ENCODE measurements at regions not wholly inside any gene's neighbourhood (a gene's known extent, or its start where the extent isn't known, plus 50 kb on each side); places are given as distances from the start of the nearest gene placed in this dataset.

DNA sequence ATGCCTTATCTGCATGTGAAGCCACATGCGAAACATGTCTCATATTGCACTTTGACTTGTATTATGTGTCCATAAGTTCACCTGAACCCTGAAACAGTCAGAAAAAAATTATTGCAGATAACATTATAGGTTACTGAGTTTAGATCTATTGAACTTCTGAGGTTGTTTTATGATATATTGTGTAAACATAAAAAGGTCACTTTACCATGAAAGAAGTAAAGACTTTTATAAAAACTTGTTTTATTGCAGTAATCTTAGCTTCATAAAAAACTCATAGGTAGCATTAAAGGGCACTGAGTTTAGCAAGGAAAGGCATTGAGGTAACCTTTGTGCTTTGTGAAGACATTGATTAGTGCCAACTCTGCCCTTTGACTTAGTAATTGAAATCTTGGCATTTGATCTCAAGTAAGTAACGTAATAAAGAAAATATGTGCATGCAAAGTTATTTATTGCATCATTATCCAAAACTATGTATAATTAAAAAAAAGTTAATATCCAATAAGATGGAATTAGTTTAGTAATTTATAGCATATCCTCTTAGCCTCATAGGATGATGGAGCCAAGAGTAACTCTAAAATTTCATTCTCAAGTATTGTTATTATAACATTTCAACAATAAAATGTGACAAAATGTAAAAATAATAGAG is 313.3 kb upstream of the ATP2B1 start:
- peaks cover 0 to 8% (median 0%) of the 10 kb centered on the region in 5 donors for H3K4me1 ChIP-seq (ENCODE audit: control insufficient read depth in 5 of 5, insufficient read depth in 5 of 5, low read length in 5 of 5)
- no peaks in the 10 kb centered on the region for H3K9me3 ChIP-seq (ENCODE audit: control insufficient read depth in 4 of 4, insufficient read depth in 3 of 4, low read length in 3 of 4)
- no peaks in the 10 kb centered on the region for H3K27me3 ChIP-seq (ENCODE audit: control insufficient read depth in 3 of 3, insufficient read depth in 3 of 3, low read length in 2 of 3)
- H3K4me3 ChIP-seq: no peak overlapping the region
- DNase-seq (no peak), ATAC-seq (ENCODE audit: insufficient read depth, low FRiP score) (no peak)
- H3K9ac ChIP-seq (ENCODE audit: insufficient read depth in 1 of 2, low read length in 2 of 2): no peak overlapping the region
- WGBS, 2 donors: 86 to 96% methylated on average over 2 of the region's 2 CpGs
- H3K27ac ChIP-seq (ENCODE audit: low read depth in 1 of 2, low read length in 1 of 2): no peak overlapping the region
- TF ChIP-seq, protein P1, sequence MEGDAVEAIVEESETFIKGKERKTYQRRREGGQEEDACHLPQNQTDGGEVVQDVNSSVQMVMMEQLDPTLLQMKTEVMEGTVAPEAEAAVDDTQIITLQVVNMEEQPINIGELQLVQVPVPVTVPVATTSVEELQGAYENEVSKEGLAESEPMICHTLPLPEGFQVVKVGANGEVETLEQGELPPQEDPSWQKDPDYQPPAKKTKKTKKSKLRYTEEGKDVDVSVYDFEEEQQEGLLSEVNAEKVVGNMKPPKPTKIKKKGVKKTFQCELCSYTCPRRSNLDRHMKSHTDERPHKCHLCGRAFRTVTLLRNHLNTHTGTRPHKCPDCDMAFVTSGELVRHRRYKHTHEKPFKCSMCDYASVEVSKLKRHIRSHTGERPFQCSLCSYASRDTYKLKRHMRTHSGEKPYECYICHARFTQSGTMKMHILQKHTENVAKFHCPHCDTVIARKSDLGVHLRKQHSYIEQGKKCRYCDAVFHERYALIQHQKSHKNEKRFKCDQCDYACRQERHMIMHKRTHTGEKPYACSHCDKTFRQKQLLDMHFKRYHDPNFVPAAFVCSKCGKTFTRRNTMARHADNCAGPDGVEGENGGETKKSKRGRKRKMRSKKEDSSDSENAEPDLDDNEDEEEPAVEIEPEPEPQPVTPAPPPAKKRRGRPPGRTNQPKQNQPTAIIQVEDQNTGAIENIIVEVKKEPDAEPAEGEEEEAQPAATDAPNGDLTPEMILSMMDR (IDR thresholded peaks at IDR 0.05; ENCODE audit: control extremely low read depth, extremely low read depth): no peak
- no peaks in the 10 kb centered on the region for H3K36me3 ChIP-seq (ENCODE audit: control insufficient read depth in 4 of 4, insufficient read depth in 4 of 4, low read length in 4 of 4)

GRCh38 chr12:90020881-90021280 is 312.2 kb upstream of the ATP2B1 start:
- Histone ChIP-seq H3K4me1 (ENCODE audit: control insufficient read depth in 5 of 5, insufficient read depth in 5 of 5, low read length in 5 of 5) (peaks cover 0 to 10% (median 0%) of the 10 kb centered on the region in 5 donors), H3K27ac (ENCODE audit: low read depth in 1 of 2, low read length in 1 of 2) (no peak overlapping the region), H3K9ac (ENCODE audit: insufficient read depth in 1 of 2, low read length in 2 of 2) (no peak overlapping the region), H3K36me3 (ENCODE audit: control insufficient read depth in 4 of 4, insufficient read depth in 4 of 4, low read length in 4 of 4) (no peaks in the 10 kb centered on the region), H3K4me3 (no peak overlapping the region), H3K9me3 (ENCODE audit: control insufficient read depth in 4 of 4, insufficient read depth in 3 of 4, low read length in 3 of 4) (no peaks in the 10 kb centered on the region), H3K27me3 (ENCODE audit: control insufficient read depth in 3 of 3, insufficient read depth in 3 of 3, low read length in 2 of 3) (no peaks in the 10 kb centered on the region)
- TF ChIP-seq, protein P1 (IDR thresholded peaks at IDR 0.05; ENCODE audit: control extremely low read depth, extremely low read depth): no peak
- ATAC-seq (ENCODE audit: insufficient read depth, low FRiP score) (no peak), DNase-seq (peak; percentile 26 to 68 (median 67))
- WGBS, 2 donors: 79 to 87% methylated on average over 6 of the region's 6 CpGs

- WGBS, 2 donors: 71 to 82% methylated on average over 2 of the region's 2 CpGs
Measured at GRCh38 chr12:90020436-90020835, 311.8 kb upstream of the ATP2B1 start.

More at GRCh38 chr12:90020436-90020835, 311.8 kb upstream of the ATP2B1 start:
- Histone ChIP-seq H3K27me3 (ENCODE audit: control insufficient read depth in 3 of 3, insufficient read depth in 3 of 3, low read length in 2 of 3) (no peaks in the 10 kb centered on the region), H3K9me3 (ENCODE audit: control insufficient read depth in 4 of 4, insufficient read depth in 3 of 4, low read length in 3 of 4) (no peaks in the 10 kb centered on the region), H3K9ac (ENCODE audit: insufficient read depth in 1 of 2, low read length in 2 of 2) (no peak overlapping the region), H3K4me1 (ENCODE audit: control insufficient read depth in 5 of 5, insufficient read depth in 5 of 5, low read length in 5 of 5) (peaks cover 0 to 10% (median 0%) of the 10 kb centered on the region in 5 donors), H3K27ac (ENCODE audit: low read depth in 1 of 2, low read length in 1 of 2) (no peak overlapping the region), H3K4me3 (no peak overlapping the region), H3K36me3 (ENCODE audit: control insufficient read depth in 4 of 4, insufficient read depth in 4 of 4, low read length in 4 of 4) (no peaks in the 10 kb centered on the region)
- TF ChIP-seq, protein P1 (IDR thresholded peaks at IDR 0.05; ENCODE audit: control extremely low read depth, extremely low read depth): no peak
- DNase-seq (no peak), ATAC-seq (ENCODE audit: insufficient read depth, low FRiP score) (no peak)

All from lung (tissue), 11 donors.